WERI-Rb-1 (cell line): ENCODE measurements at regions not wholly inside any gene's neighbourhood (a gene's known extent, or its start where the extent isn't known, plus 50 kb on each side); places are given as distances from the start of the nearest gene placed in this dataset.

ENCODE experiments used
- DNase-seq: peaks from one replicate; pipeline ENCODE4 v3.0.0-alpha.2; 2020
- H3K27ac ChIP-seq: fragments of 250-450 bp; sonication (Bioruptor Pico); 2 replicates; pipeline ENCODE4 v1.5.1; 2020; ENCODE audit warnings: mild to moderate bottlenecking, moderate library complexity
- H3K27me3 ChIP-seq: fragments of 250-450 bp; sonication (Bioruptor Pico); 2 replicates; pipeline ENCODE4 v1.5.1; 2021; ENCODE audit warnings: mild to moderate bottlenecking, low read depth, moderate library complexity; ENCODE audit not compliant: insufficient read depth, severe bottlenecking
- H3K36me3 ChIP-seq: fragments of 250-450 bp; sonication (Bioruptor Pico); 2 replicates; pipeline ENCODE4 v1.5.1; 2020; ENCODE audit warnings: mild to moderate bottlenecking, moderate library complexity
- H3K4me3 ChIP-seq: 2 replicates; pipeline ENCODE4 v1.5.1; 2011; ENCODE audit warnings: low read depth, mild to moderate bottlenecking, control low read depth, low read length
- H3K9me3 ChIP-seq: fragments of 250-450 bp; sonication (Bioruptor Pico); 2 replicates; pipeline ENCODE4 v1.5.1; 2021; ENCODE audit warnings: mild to moderate bottlenecking, moderate library complexity; ENCODE audit not compliant: severe bottlenecking
- TF ChIP-seq, protein P1 (sequence below): IDR thresholded peaks from 2 replicates; pipeline ENCODE4 v1.5.1; 2011; ENCODE audit warnings: low read depth, mild to moderate bottlenecking, control low read depth, inconsistent platforms, low read length

DNA sequence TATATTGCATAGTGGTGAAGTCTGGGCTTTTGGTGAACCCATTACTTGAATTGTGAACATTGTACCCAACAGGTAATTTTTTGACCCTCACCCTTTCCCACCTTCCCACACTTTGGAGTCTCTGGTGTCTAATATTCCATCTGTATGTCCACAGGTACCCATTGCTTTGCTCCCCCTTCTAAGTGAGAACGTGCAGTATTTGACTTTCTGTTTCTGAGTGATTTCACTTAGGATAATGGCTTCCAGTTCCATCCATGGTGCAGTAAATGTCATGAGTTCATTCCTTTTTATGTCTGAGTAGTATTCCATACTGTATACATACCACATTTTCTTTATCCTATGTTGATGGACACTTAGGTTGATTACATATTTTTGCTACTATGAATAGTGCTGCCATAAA is 91.5 kb upstream of the KIF5B start:
- H3K4me3 ChIP-seq, result no peak overlapping the region
- TF ChIP-seq, protein P1, sequence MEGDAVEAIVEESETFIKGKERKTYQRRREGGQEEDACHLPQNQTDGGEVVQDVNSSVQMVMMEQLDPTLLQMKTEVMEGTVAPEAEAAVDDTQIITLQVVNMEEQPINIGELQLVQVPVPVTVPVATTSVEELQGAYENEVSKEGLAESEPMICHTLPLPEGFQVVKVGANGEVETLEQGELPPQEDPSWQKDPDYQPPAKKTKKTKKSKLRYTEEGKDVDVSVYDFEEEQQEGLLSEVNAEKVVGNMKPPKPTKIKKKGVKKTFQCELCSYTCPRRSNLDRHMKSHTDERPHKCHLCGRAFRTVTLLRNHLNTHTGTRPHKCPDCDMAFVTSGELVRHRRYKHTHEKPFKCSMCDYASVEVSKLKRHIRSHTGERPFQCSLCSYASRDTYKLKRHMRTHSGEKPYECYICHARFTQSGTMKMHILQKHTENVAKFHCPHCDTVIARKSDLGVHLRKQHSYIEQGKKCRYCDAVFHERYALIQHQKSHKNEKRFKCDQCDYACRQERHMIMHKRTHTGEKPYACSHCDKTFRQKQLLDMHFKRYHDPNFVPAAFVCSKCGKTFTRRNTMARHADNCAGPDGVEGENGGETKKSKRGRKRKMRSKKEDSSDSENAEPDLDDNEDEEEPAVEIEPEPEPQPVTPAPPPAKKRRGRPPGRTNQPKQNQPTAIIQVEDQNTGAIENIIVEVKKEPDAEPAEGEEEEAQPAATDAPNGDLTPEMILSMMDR, result no peak
- H3K27me3 ChIP-seq, result no peaks in the 10 kb centered on the region

GRCh38 chr10:32146166-32146565 is 89.9 kb upstream of the KIF5B start:
- DNase-seq, result no peak
- H3K9me3 ChIP-seq, result no peaks in the 10 kb centered on the region
- H3K27ac ChIP-seq, result no peak overlapping the region
- TF ChIP-seq, protein P1, result no peak
- no peak overlapping the region for H3K4me3 ChIP-seq
- H3K36me3 ChIP-seq, result no peaks in the 10 kb centered on the region
- no peaks in the 10 kb centered on the region for H3K27me3 ChIP-seq

More for the DNA sequence above, 91.5 kb upstream of the KIF5B start:
- Histone ChIP-seq H3K27ac (no peak overlapping the region), H3K36me3 (no peaks in the 10 kb centered on the region), H3K9me3 (no peaks in the 10 kb centered on the region)
- DNase-seq, result no peak

- DNase-seq, result no peak
- Histone ChIP-seq H3K27me3 (no peaks in the 10 kb centered on the region), H3K4me3 (no peak overlapping the region), H3K9me3 (no peaks in the 10 kb centered on the region), H3K27ac (no peak overlapping the region), H3K36me3 (no peaks in the 10 kb centered on the region)
- TF ChIP-seq, protein P1, result no peak
Observed at GRCh38 chr10:32144817-32145688, 88.8 kb upstream of the KIF5B start.

DNA sequence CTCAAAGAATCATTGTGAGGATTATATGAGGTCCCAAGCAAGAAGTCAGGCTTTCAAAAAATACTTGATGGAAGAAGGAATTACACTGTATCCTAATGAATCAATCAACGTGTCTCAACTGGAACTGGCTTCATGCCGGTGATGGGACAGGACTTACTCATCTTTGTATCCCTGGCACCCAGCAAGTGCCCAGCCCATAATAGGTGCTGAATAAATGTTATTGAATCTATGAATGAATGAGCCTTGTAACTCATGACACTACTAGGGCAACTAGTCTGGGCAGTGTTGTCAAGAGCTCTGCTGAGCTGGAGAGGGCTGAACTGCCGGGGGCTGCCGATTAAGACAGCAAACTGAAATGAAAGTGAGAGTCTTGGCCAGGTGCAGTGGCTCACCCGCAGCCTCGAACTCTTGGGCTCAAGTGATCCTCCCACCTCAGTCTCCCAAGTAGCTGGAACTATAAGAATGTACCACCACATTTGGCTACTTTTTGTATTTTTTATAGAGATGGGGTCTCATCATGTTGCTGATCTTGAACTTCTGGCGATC is 87.2 kb upstream of the KIF5B start:
- TF ChIP-seq, protein P1, result no peak
- no peak overlapping the region for H3K4me3 ChIP-seq
- H3K36me3 ChIP-seq, result no peaks in the 10 kb centered on the region
- no peak overlapping the region for H3K27ac ChIP-seq
- DNase-seq, result no peak
- no peaks in the 10 kb centered on the region for H3K9me3 ChIP-seq
- H3K27me3 ChIP-seq, result no peaks in the 10 kb centered on the region

GRCh38 chr10:32142646-32143045 is 86.4 kb upstream of the KIF5B start:
- TF ChIP-seq, protein P1, result no peak
- no peaks in the 10 kb centered on the region for H3K9me3 ChIP-seq
- no peak for DNase-seq
- no peak overlapping the region for H3K27ac ChIP-seq
- no peaks in the 10 kb centered on the region for H3K36me3 ChIP-seq
- H3K27me3 ChIP-seq, result no peaks in the 10 kb centered on the region
- H3K4me3 ChIP-seq, result no peak overlapping the region
